IMR-90 (cell line): ENCODE measurements at regions not wholly inside any gene's neighbourhood (a gene's known extent, or its start where the extent isn't known, plus 50 kb on each side); places are given as distances from the start of the nearest gene placed in this dataset.

Experiments used
- CHD1 ChIP-seq: IDR thresholded peaks from 2 replicates; pipeline ENCODE4 v1.6.1; 2012; ENCODE audit warnings: low read depth, low read length, improper control_type of control experiment
- CTCF ChIP-seq: conservative IDR thresholded peaks from 2 replicates; pipeline ENCODE4 v1.5.1; 2012; ENCODE audit warnings: mild to moderate bottlenecking, low read depth, low read length, improper control_type of control experiment
- ELK1 ChIP-seq: fragments of 150-350 bp; IDR thresholded peaks from 2 replicates; pipeline ENCODE4 v1.6.1; 2016; ENCODE audit warnings: low read depth, mild to moderate bottlenecking, low read length, moderate library complexity, borderline replicate concordance
- FOS ChIP-seq: fragments of 150-350 bp; IDR thresholded peaks from 2 replicates; pipeline ENCODE4 v1.6.1; 2016; ENCODE audit warnings: low read depth, low read length
- MAFK ChIP-seq: IDR thresholded peaks from 2 replicates; pipeline ENCODE4 v1.6.1; 2012; ENCODE audit warnings: low read depth, low read length, improper control_type of control experiment
- MAZ ChIP-seq: IDR thresholded peaks from 2 replicates; pipeline ENCODE4 v1.6.1; 2012; ENCODE audit warnings: low read depth, mild to moderate bottlenecking, low read length, improper control_type of control experiment, moderate library complexity, borderline replicate concordance
- MXI1 ChIP-seq: IDR thresholded peaks from 2 replicates; pipeline ENCODE4 v1.6.1; 2012; ENCODE audit warnings: low read depth, mild to moderate bottlenecking, low read length, moderate library complexity, borderline replicate concordance
- NFE2L2 ChIP-seq: fragments of 150-350 bp; IDR thresholded peaks from 2 replicates; pipeline ENCODE4 v1.6.1; 2016; ENCODE audit warnings: low read depth, mild to moderate bottlenecking, low read length
- POLR2A ChIP-seq: IDR thresholded peaks from 2 replicates; pipeline ENCODE4 v1.6.1; 2012; ENCODE audit warnings: mild to moderate bottlenecking, low read depth, low read length
- RAD21 ChIP-seq: IDR thresholded peaks from 2 replicates; pipeline ENCODE4 v1.6.1; 2012; ENCODE audit warnings: low read length, improper control_type of control experiment
- RCOR1 ChIP-seq: IDR thresholded peaks from 2 replicates; pipeline ENCODE4 v1.6.1; 2012; ENCODE audit warnings: mild to moderate bottlenecking, low read length, improper control_type of control experiment; ENCODE audit not compliant: insufficient replicate concordance
- SMC3 ChIP-seq: fragments of 150-350 bp; IDR thresholded peaks from 2 replicates; pipeline ENCODE4 v1.6.1; 2016; ENCODE audit warnings: low read depth, mild to moderate bottlenecking, antibody characterized with exemption, low read length, moderate library complexity

GRCh38 chr5:179462040-179462439, 88.3 kb upstream of the RUFY1 start:
- TF ChIP-seq POLR2A (no peak), CHD1 (no peak), CTCF (no peak), MAFK (no peak), ELK1 (no peak), MAZ (no peak), NFE2L2 (no peak), RCOR1 (no peak), FOS (no peak), RAD21 (no peak), MXI1 (no peak), SMC3 (no peak)
